GM04503 (cell line): ENCODE measurements at regions not wholly inside any gene's neighbourhood (a gene's known extent, or its start where the extent isn't known, plus 50 kb on each side); places are given as distances from the start of the nearest gene placed in this dataset.

Experiments used
- DNase-seq: peaks from one replicate; pipeline ENCODE4 v3.0.0-alpha.2; 2012; ENCODE audit warnings: low read depth

DNA sequence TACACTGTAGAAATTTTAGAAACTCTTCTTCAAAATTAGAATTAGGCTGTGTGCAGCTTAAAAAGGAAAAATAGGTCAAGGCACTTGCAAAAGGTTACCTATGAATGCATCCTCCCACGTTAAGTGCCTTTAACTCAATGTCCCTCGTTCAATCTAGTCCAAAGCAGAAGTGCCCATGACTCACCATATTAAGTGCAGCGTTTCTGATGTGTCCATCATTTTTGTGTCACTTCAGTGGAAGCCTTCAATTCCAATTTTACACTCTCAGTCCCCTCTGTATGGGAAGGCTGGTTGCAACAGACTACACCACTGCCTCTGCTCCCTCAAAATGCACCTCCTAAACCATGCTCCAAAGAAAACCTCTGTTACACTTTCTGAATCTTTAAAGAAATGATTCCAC is 53.4 kb downstream of the FOXB1 start:
- no peak for DNase-seq

DNA sequence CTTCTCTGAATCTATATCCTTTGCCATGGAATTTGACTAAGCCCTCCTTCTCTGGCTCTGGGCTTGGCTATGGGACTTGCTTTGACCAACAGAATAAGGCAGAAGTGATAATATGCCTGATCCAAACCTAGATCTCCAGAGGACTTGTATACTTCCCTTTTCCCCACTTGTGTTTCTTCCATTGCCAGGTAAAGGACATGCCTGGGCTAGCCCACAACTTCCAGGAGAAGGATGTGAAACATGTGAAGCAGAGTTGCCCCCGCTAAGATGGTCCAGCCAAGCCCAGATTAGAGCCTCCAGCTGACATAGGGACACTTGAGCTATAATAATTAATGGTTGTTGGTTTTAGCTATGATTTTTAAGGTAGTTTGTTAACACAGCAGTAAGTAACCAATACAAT is 55.1 kb downstream of the FOXB1 start:
- DNase-seq: no peak

DNA sequence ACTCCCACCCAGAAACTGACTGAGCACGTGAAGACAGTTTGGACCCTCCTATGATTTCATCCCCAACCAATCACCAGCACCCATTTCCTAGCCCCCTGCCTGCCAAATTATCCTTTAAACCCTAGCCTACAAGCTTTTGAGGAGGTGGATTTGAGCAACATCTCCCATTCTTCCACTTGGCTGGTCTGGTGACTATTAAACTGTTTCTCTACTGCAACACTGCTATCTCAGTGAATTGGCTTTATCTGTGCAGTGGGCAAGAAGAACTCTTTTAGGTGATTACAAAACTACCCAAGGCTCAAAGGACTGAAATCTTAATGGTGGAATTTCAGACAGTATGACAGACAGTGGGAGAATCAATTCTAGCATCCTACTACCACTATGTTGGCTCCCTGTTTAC is 57.6 kb downstream of the FOXB1 start:
- no peak for DNase-seq

DNA sequence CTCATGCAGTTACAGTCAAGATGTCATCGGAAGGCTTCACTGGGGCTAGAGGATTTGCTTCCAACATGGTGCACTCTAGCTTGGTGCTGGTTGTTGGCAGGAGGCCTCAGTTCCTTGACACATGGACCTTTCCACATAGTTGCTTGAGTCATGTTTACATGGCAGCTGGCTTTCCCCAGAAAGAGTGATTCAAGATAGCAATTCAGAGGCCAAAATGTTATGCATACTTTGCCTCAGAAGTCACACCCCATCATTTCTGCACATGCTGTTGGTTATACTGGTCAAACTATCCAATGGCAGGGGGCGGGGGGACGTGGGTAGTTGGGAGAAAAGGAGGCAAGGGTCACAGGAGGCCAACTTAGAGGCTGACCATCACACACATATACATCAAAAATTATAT is 58.7 kb downstream of the FOXB1 start:
- peak; percentile 6 for DNase-seq

DNA sequence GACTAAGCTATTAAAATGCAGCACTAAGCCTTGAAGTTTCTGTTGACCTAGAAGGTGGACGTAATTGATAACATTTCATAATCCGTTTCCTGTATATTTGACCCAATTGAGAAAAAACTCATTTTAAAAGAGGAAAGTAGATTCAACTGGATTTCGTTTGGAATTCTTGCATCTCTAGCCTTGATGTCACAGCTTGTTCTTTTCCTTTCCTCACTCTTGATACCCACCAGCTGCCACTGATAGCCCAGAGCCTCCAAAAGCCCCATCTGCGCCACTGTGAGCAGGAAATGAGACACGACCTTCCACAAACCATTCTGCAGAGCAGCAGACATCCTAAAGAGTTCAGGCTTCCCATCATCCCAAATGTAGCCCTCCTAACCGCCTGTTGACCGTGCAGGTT is 61.8 kb downstream of the FOXB1 start:
- no peak for DNase-seq

DNA sequence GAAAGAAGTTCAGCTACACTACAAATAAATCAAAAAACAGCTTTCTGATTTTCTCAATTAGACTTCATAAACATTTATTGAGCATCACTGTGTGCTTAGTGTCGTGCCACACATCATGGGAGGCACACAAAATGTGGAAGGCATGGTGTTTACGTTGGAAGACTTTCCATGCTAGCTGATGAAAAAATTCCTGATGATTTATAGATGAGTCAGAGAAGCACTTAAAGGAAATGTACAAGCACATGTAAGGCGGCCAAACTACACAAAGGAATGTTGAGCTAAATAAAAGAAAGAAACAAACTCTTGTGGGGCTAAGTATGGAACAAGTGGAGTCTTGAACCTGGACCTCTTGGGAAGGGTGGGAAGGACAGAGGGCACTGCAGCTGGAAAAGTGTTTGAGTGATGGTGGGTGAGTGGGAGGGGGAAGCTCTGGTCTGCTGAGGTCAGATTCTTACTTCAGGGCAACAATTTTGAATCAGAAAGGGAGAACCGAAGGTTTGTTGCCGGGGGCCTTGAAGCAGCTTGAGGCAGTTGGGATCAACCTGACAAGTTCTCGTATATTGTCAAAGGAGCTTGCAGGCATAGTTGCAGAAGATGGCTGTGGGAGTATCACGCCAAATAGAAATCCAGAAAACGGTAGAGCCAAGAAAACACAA is 66.9 kb downstream of the FOXB1 start:
- DNase-seq: peak; percentile 23

DNA sequence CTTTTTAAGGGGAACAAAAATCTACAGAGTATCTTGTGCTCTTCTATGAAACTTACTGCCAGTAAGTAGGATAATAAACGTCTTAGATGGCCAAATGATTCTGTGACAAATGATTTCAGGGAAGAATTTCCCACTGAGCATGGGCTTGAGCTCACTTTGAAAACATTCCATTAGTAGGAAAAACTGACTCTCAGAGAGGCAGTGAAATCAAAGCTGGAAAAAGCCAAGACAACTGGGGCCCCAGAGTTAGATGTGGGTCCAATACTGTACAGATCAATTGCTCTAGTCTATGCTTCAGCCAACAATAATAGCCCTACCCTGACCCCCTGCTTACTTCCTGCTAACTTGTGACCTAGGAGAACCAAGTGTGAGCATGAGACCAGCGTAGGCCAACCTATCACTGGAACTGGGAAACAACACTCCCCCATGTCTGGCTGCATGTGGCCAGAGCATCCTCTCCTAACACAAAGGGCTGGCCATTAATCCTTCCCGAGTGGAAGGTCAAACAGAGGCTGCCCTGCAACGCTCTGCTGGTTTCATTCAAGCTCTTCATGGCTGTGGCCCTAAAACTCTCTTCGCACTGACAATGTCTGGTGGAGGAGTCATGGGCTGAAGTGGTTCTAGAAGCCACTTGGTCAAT is 68.8 kb downstream of the FOXB1 start:
- DNase-seq: no peak

DNA sequence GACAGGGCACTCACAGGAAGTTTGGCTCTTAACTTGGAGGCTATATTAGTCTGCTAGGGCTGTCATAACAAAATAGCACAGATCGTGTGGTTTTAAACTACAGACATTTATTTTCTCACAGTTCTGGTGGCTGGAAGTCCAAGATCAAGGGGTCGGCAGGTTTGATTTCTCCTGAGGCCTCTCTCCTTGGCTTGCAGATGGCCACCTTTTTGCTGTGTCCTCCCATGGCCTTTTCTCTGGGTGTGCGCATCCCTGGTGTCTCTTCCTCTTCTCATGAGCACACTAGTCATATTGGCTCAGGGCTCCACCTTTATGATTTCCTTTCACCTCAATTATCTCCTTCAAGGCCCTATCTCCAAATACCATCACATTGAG is 69.3 kb downstream of the FOXB1 start:
- no peak for DNase-seq

DNA sequence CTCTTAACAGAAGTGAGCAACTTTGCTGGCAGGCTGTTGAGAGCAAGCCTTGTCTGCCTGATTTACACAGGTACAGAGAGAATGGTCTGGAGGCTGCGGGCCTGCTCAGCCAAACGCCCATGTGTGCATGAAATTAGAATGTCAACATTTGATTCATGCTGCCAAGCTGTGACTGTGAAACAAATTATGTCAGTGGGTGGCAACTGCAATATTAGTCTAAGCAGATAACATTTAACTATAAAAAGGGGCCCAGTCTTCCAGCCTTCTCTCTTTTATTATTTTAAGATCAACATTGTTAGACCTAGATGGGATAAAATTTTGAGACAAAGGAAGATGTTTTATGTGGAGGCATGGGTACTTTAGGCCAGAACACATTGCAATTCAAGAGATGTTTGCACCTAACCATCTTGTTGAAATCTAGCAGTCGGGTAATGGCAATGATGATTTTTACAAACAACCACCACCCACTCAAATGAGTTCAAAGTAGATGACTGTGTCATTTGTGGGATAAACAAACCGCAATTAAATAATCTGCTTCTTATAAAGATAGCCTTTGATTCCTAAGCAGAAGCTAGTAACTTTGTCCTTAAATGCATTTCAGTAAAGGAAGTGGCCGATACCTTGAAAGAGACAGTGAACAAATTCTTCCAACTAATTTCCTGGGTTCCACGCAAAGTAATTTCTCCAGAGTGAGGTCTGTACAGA is 70.2 kb downstream of the FOXB1 start:
- no peak for DNase-seq

DNA sequence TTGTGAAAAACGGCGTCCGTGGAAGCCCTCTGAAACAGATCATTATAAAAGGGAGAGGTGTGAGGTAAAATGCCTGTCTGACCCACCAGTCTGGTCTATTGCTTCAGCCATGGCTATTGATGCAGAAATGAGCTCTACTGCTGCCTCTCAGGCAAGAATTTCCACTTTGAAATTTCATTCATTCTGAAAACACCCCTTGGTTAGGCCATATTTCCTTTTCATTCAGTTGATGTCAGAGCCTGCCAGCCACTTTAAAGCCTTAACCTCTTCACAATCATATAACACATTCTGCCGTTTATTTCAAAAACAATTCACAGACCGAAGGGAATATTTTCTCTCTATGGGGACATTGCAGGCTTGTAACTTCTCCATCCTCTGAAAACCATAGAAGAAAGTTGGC is 71.9 kb downstream of the FOXB1 start:
- DNase-seq: no peak

DNA sequence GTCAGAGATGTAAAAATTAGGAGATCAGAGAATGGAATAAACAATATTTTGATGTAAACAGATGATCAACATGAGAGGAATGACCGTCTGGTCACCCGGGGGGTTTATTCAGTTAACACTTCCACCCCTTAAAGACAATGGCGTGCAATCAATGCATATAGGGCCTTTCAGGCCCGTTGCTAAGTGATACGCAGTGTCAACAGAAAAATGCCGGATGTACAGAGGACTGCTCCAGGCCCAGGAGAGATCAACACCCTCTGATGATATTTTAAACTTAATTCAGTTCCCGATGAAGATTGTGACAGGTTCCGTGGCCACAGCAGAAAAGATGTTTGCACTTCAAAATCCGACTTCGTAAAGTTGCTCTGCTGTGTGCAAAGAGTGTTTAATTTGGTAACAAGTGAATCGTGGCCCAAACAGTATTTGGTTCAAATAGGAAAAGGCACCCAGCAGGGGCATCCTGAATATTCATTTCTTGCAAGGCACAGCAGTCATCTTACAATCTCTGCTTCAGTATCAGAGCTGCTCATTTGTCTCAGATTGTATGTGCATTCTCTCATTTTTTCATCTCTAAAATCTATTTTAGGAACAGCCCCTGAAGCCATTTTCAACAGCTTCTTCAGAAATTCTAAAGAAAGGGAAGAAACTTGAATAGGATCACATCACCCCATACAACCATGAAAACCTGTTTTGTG is 72.6 kb downstream of the FOXB1 start:
- no peak for DNase-seq

DNA sequence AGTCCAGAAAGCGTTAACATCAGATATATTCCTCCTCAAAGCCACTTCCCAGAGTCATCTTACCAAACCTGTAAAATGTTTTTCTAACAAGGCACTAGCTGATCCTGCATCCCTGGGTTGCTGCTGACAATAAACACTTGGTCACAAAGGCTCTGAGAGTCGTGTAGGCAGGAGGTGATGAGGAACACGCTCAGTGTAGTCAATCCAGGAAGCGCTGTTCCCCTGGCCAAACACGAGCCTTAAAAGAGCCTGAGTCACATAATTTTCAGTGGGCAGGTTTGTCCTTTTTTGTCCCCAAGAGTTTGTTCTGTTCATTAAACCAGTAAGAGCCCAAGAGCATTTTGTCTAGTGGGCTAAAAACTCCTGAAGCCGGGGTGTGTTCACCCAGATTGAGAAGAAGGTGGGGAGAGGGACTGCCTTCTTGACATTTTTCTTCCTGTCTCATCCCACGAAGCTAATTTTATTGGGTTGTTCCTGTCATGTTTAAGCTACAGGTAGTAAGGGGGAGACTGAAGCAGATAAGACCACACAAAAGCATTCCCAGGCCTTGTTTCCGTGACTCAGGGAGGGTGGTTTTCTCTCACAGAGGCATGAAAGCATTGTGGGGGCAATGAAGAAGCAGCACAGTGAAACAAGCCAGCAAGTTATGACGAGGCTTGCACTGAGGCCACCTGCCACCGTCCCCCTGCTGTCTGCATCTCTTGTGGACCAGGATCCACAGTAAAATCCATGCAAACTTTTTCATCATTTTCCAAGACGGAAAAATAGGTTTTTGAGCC is 73.7 kb downstream of the FOXB1 start:
- DNase-seq: no peak

DNA sequence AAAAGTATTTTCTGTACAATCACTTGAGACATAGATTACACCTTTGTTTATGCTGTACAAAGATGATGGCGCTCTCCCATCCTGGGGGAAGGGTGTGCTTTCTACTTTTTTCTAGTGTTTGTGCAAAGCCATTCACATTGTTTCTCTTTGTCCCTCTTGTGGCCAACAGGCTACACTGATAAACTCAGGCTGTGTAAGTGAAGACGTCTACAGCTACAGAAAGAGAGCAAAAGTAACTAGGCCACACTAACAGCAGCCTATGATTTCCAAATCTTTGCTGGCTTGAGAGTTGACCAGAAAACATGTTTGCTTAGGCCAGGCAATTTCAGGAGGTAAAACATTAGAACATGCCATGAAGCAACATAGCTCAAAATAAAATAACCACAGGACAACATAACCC is 75.1 kb downstream of the FOXB1 start:
- DNase-seq: no peak

DNA sequence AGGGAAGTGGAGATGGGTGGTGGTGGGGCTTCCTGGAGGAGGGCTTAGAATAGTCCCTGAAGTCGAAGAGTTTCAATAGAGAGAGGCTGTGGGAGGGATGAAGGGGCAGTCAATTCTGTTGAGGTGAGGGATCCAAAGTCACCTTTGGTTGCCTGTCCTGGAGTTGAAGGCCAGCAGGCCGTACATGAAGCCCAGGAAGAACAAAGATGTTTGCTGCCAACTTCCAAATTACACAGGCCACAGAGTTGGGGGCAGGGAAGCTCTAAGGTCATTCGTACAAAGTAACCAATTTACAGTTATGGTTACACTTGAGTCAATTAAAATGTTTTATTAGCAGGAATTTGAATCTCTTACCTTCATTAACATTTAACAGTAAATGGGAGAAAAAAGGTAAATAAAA is 77.9 kb downstream of the FOXB1 start:
- DNase-seq: no peak

DNA sequence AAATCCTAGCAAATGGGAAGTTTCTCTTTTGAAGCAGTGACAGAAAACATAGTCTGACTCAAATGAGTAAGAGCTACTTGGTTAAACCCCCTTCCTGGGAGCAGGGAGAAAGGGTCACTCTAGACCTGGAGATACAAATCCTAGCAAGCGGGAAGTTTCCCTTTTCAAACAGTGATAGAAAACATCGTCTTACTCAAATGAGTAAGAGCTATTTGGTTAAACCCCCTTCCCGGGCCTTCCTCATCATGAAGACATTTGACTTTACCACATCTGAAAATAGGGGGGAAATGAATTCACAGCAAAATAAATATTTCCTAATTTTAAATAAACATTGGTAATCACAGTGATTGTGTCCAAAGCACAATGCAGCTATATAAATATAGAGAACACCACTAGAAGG is 79.2 kb downstream of the FOXB1 start:
- no peak for DNase-seq

DNA sequence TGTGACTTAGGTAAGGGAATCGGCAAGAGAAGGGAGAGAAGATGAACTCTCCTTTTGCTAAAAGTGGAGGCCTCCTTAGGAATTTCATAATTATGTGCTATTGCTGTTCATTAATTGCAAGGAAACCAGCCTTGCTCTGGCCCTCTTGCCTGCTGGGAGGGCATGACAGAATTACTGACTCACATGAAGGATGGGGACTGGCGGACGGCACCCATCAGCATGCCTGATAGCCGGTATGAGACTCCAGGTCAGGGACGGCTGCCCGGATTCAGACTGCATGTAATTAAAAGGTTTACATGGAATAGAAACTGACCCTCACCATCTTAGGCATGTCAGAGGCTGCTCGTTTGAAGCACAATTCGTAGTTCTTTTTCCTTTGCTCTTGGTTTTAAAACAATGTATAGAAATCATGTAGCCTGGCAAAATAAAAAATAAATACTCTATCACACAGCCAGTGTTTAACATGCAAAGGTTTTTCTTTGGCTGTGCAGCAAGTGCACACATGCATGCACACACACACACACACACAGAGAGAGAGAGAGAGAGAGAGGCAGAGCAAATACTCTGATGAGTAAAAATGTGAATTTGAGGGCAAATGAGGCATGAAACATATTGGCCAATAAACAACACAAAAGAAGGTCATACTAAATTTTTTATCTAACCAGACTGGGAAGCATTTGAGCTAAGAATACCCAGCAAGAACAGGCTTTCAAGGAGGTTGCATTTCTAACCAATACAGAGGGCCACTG is 82.7 kb downstream of the FOXB1 start:
- no peak for DNase-seq

DNA sequence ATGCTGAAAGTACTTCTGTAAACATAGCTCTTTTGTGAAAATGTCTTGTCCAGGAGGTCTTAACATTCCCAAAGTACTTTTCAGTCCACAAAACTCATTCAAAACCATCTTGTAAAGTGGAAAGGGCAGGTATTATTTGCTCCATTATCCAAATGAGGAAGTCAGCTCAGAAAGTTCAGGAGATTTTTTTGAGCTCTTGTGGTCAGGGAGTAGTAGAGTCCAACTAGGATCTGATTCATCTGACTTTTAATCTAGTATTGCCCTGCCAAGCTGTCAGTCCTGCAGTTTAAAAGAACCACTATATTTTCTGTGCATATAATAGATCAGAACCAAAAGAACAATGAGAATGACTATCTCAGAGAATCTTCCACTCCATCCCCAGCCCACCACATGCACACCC is 83.5 kb downstream of the FOXB1 start:
- DNase-seq: no peak

DNA sequence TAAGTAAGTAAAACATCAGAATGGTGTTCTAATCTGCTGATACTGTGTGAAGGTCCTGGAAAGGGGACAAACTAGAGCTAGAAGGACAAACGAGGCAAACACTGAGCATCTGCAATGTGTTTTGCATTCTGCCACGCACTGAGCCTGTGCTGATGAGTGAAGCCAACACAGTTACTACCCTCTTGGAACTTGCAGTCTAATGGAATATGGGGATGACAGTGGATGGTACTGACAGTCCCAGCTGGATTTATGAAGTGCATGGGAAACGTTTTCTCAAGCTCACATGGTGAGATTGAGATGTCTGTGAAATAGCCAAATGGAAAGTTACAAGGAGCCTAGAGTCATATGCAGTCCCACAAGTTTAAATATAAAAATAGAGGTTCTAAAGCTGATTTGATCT is 86.6 kb downstream of the FOXB1 start:
- no peak for DNase-seq

DNA sequence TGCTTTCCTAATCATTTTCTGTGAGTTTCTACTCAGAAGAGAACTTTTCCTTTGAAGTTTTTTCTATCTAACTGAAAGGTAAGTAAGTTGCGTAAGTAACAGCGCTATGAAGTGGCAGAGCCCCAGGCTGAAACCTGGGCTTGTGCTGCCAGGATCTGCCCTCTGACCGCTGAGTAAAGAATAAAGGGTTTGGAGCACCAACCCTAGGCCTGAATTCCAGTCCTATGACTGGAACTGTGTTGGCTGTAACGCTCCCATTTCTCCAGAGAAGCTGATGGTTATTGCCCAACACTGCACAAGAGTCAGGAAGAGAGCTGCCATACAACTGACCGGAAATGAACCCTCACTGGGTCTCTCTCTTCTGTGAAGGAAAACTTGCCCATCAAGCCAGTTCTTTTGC is 87.0 kb downstream of the FOXB1 start:
- DNase-seq: peak; percentile 60

DNA sequence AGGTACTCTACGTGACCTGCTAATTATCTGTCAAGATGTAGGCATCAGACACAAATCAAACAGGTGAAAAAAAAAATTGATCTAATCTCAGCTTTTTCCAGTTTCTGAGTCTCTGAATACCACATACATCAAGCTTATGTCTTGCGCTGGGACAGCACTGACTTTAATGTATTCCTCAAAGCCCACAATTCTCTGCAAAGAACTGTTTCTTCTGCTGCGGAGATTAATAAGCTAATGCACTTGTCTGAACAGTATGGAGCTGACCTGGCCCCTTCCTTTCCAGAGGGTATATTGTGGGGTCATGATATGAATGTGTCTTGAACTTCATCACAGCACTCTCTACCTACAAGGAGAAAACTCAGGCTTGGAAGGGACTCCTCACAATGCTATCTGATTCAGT is 87.8 kb downstream of the FOXB1 start:
- no peak for DNase-seq

DNA sequence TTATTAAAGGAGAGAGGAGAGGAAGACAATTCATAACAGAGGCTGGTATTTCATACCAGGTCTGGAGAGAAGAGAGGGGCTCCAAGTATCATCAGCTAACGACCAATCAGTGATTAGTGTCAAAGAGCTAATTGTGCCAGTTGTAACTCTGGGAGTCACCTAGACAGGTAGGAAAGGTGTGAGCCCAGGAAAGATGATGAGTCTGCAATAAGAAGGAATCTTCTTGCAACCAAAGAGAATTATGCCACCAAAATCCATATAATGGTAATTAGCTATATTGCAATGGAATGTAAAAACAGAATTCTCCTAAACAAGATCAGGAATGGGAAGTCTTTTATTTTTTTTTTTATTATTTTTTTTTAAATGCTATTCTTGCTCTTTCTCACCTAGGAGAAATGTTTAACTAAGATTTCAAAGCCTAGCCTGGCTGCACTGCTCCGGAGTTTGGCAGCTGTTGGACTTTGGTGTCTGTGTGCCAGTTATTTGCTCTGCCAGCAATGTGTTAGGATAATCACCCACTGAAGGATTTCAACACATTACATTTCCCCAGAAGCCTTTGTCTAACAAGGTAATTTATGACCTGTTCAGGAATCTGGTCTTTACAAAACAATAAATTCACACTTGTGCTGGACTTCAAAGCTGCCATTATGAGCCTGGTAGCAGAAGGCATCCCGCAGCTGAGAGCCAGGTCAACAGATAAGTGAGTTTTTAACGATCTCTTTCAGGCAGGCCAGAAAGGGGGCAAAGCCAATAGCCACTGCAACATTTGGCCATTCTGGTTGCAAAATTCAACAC is 89.4 kb downstream of the FOXB1 start:
- no peak for DNase-seq
